ENCODE measurements at regions not wholly inside any gene's neighbourhood (a gene's known extent, or its start where the extent isn't known, plus 50 kb on each side); places are given as distances from the start of the nearest gene placed in this dataset.

DNA sequence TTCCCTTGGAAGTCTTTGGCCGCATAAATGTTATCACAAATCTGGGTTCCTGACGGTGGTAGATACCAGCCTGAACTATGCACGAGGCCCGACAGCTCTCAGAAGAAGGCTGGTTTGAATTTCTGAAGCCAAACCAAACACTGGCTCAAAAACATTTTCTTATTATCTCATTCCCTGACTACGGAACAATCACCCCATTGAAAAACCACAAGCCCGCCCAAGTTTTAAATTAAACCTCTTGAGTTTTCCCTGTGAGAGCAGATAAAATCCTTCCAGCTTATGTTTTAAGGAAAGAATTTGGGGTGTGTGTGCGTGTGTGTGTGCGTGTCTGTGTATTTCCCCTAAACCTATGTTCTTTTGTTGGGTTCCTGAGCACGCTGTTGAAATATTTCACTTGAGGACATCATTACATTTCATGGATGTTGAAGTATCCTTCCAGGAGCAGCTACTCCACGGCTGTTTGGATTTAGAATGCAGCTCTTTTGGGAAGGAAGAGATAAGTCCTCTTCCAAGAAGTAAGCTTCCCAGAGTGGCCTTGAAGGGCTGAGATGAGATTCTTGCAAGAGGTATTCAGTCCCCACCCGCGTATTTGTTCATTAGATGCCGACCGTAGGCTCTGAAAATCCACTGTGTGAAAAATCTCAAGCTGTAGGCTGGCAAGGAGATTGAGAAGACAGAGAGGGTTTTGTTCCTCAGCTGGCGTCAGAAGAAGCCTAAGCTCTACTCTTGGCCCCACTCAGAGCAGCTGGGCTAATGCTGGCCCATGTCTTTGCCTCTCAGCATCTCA is 131.0 kb upstream of the NCOR2 start:
- no peak for TF ChIP-seq EZH2 (IDR thresholded peaks at IDR 0.05; ENCODE audit: insufficient read depth, low read length)
- TF ChIP-seq, protein P1, sequence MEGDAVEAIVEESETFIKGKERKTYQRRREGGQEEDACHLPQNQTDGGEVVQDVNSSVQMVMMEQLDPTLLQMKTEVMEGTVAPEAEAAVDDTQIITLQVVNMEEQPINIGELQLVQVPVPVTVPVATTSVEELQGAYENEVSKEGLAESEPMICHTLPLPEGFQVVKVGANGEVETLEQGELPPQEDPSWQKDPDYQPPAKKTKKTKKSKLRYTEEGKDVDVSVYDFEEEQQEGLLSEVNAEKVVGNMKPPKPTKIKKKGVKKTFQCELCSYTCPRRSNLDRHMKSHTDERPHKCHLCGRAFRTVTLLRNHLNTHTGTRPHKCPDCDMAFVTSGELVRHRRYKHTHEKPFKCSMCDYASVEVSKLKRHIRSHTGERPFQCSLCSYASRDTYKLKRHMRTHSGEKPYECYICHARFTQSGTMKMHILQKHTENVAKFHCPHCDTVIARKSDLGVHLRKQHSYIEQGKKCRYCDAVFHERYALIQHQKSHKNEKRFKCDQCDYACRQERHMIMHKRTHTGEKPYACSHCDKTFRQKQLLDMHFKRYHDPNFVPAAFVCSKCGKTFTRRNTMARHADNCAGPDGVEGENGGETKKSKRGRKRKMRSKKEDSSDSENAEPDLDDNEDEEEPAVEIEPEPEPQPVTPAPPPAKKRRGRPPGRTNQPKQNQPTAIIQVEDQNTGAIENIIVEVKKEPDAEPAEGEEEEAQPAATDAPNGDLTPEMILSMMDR (IDR thresholded peaks at IDR 0.05; ENCODE audit: insufficient read depth, low read depth, low read length), result no peak
